ENCODE measurements at regions not wholly inside any gene's neighbourhood (a gene's known extent, or its start where the extent isn't known, plus 50 kb on each side); places are given as distances from the start of the nearest gene placed in this dataset.

DNA sequence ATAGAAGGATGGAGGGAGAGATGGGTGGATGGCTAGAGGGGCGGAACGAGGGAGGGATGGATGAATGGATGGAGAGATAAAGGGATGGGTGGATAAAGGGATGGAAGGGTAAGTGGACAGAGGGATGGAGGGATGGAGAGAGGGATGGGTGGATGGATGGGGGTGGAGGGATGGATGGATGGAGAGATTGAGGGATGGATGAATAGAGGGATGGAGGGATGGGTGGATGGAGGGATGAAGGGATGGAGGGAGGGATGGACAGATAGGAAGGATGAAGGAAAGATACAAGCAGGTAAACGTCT lies 313.3 kb downstream of the UACA start:
- H3K4me1 ChIP-seq (ENCODE audit: control insufficient read depth in 1 of 2, insufficient read depth in 2 of 2, low read length in 2 of 2) = no peaks in the 10 kb centered on the region
- intact Hi-C loops (cut with micrococcal nuclease) = no loop called here
- TF ChIP-seq POLR2AphosphoS5 (IDR thresholded peaks at IDR 0.05; ENCODE audit: low read depth, low read length) (no peak), SRF (IDR thresholded peaks at IDR 0.05; ENCODE audit: low read depth) (no peak), ELF1 (IDR thresholded peaks at IDR 0.05; ENCODE audit: borderline replicate concordance, low read depth) (no peak), YY1 (IDR thresholded peaks at IDR 0.05; ENCODE audit: extremely low read depth, insufficient replicate concordance, low read depth, low read length) (no peak), TCF7L2 (IDR thresholded peaks at IDR 0.05; ENCODE audit: borderline replicate concordance, extremely low read depth, insufficient read depth, insufficient read length) (no peak), SP1 (IDR thresholded peaks at IDR 0.05; ENCODE audit: low read depth) (no peak), FOSL1 (IDR thresholded peaks at IDR 0.05; ENCODE audit: low read depth) (no peak), SIN3A (IDR thresholded peaks at IDR 0.05; ENCODE audit: low read depth) (no peak), ZFX (IDR thresholded peaks at IDR 0.05) (no peak), EGR1 (IDR thresholded peaks at IDR 0.05; ENCODE audit: low read depth) (no peak), CEBPB (IDR thresholded peaks at IDR 0.05; ENCODE audit: low read depth) (no peak), EZH2phosphoT487 (IDR thresholded peaks at IDR 0.05; ENCODE audit: borderline replicate concordance) (no peak), CBX3 (IDR thresholded peaks at IDR 0.05; ENCODE audit: low read depth) (no peak), ZNF274 (IDR thresholded peaks at IDR 0.05; ENCODE audit: low read depth, low read length) (no peak), POLR2A (IDR thresholded peaks at IDR 0.05; ENCODE audit: borderline replicate concordance, extremely low read depth, insufficient read depth, insufficient read length) (no peak), EZH2 (IDR thresholded peaks at IDR 0.05) (no peak)
- TF ChIP-seq, protein P1, sequence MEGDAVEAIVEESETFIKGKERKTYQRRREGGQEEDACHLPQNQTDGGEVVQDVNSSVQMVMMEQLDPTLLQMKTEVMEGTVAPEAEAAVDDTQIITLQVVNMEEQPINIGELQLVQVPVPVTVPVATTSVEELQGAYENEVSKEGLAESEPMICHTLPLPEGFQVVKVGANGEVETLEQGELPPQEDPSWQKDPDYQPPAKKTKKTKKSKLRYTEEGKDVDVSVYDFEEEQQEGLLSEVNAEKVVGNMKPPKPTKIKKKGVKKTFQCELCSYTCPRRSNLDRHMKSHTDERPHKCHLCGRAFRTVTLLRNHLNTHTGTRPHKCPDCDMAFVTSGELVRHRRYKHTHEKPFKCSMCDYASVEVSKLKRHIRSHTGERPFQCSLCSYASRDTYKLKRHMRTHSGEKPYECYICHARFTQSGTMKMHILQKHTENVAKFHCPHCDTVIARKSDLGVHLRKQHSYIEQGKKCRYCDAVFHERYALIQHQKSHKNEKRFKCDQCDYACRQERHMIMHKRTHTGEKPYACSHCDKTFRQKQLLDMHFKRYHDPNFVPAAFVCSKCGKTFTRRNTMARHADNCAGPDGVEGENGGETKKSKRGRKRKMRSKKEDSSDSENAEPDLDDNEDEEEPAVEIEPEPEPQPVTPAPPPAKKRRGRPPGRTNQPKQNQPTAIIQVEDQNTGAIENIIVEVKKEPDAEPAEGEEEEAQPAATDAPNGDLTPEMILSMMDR (IDR thresholded peaks at IDR 0.05 in 2 of 3, conservative IDR thresholded peaks at IDR 0.05 in 1 of 3; ENCODE audit: borderline replicate concordance in 1 of 3, insufficient read depth in 1 of 3, low read depth in 2 of 3, low read length in 2 of 3) = no peak
- TF ChIP-seq, protein P2, sequence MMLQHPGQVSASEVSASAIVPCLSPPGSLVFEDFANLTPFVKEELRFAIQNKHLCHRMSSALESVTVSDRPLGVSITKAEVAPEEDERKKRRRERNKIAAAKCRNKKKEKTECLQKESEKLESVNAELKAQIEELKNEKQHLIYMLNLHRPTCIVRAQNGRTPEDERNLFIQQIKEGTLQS (IDR thresholded peaks at IDR 0.05) = no peak
- TF ChIP-seq, protein P3, sequence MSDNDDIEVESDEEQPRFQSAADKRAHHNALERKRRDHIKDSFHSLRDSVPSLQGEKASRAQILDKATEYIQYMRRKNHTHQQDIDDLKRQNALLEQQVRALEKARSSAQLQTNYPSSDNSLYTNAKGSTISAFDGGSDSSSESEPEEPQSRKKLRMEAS (IDR thresholded peaks at IDR 0.05) = no peak
- DNase-seq (ENCODE audit: low read depth, low spot score) = no peak
- no peaks in the 10 kb centered on the region for H4K20me1 ChIP-seq (ENCODE audit: insufficient read depth)
- H3K27ac ChIP-seq (ENCODE audit: low read depth, low read length) = no peak overlapping the region
- ChIA-PET RAD21 (ENCODE audit: low non-redundant PET in 1 of 2, low total read pairs in 2 of 2, uncharacterized antibody in 2 of 2, unreplicated experiment in 2 of 2) (no interaction called here), POLR2A (no interaction called here), CTCF (no interaction called here)
- no peaks in the 10 kb centered on the region for H3K79me2 ChIP-seq (ENCODE audit: insufficient read depth, low read length)
- H3K9me3 ChIP-seq (ENCODE audit: control insufficient read depth in 1 of 2, insufficient read depth in 1 of 2, low read depth in 1 of 2, low read length in 2 of 2) = no peaks in the 10 kb centered on the region
- no peak for ATAC-seq
- no peaks in the 10 kb centered on the region for H3K36me3 ChIP-seq (ENCODE audit: control insufficient read depth in 1 of 2, insufficient read depth in 2 of 2, low read length in 2 of 2)
- H3K4me3 ChIP-seq (replicated peaks in 1 of 2; ENCODE audit: low read depth in 1 of 2, low read length in 2 of 2) = no peak overlapping the region
- no peaks in the 10 kb centered on the region for H3K9me2 ChIP-seq (ENCODE audit: insufficient read depth)
- BruUV-seq (replicated peaks) = no TSS peak
- H2AFZ ChIP-seq (ENCODE audit: low read depth, low read length, poor library complexity, severe bottlenecking) = no peak overlapping the region
- H3K9ac ChIP-seq (ENCODE audit: low read length) = no peak overlapping the region
- H3K4me2 ChIP-seq (ENCODE audit: low read length) = no peak overlapping the region
- no peaks in the 10 kb centered on the region; the same call in 1 of the 2 replicates for H3K27me3 ChIP-seq (ENCODE audit: insufficient read depth, low read length)
